ELR (cell line): ENCODE measurements at regions not wholly inside any gene's neighbourhood (a gene's known extent, or its start where the extent isn't known, plus 50 kb on each side); places are given as distances from the start of the nearest gene placed in this dataset.
"Not testable (repeated sequence)": the region's sequence is repeated elsewhere in the genome, so short reads cannot be mapped to it uniquely, and the experiment has no call there.

Experiments used
- DNase-seq: peaks from one replicate; pipeline ENCODE4 v3.0.0-alpha.2; 2015; ENCODE audit warnings: low read depth

GRCh38 chr3:22318325-22318724 is 567.3 kb upstream of the ZNF385D start:
- DNase-seq = no peak

GRCh38 chr3:22319446-22319845 is 568.4 kb upstream of the ZNF385D start:
- peak; percentile 47 for DNase-seq

GRCh38 chr3:22322861-22323260 is 571.9 kb upstream of the ZNF385D start:
- DNase-seq = no peak

- no peak for DNase-seq
Measured at GRCh38 chr3:22326305-22326704, 575.3 kb upstream of the ZNF385D start.

GRCh38 chr3:22334996-22335395 is 584.0 kb upstream of the ZNF385D start:
- no peak for DNase-seq

- DNase-seq = no peak
Measured at GRCh38 chr3:22349215-22349851, 598.3 kb upstream of the ZNF385D start.

- DNase-seq = no peak
Measured at GRCh38 chr3:22351806-22352205, 600.8 kb upstream of the ZNF385D start.

- DNase-seq = no peak
Measured at GRCh38 chr3:22353126-22353525, 602.1 kb upstream of the ZNF385D start.

- DNase-seq = no peak
Measured at GRCh38 chr3:22358334-22358733, 607.3 kb upstream of the ZNF385D start.

GRCh38 chr3:22360164-22360563 is 609.2 kb upstream of the ZNF385D start:
- no peak for DNase-seq

GRCh38 chr3:22360970-22361369 is 610.0 kb upstream of the ZNF385D start:
- DNase-seq = no peak

- DNase-seq = no peak
Measured at GRCh38 chr3:22361521-22361920, 610.5 kb upstream of the ZNF385D start.

GRCh38 chr3:22364851-22365250 is 613.8 kb upstream of the ZNF385D start:
- no peak for DNase-seq

- DNase-seq = no peak
Measured at GRCh38 chr3:22366781-22367180, 615.8 kb upstream of the ZNF385D start.

GRCh38 chr3:22371036-22371435 is 620.0 kb upstream of the ZNF385D start:
- no peak for DNase-seq

- DNase-seq = no peak
Measured at GRCh38 chr3:22371607-22372291, 620.7 kb upstream of the ZNF385D start.

- no peak for DNase-seq
Measured at GRCh38 chr3:22372292-22373062, 621.5 kb upstream of the ZNF385D start.

GRCh38 chr3:22373182-22373581 is 622.2 kb upstream of the ZNF385D start:
- DNase-seq = no peak

- DNase-seq = no peak
Measured at GRCh38 chr3:22373827-22374226, 622.8 kb upstream of the ZNF385D start.

- DNase-seq = peak; percentile 31
Measured at GRCh38 chr3:22377421-22377820, 626.4 kb upstream of the ZNF385D start.

- no peak for DNase-seq
Measured at GRCh38 chr3:22378869-22379268, 627.9 kb upstream of the ZNF385D start.

GRCh38 chr3:22380253-22380652 is 629.2 kb upstream of the ZNF385D start:
- DNase-seq = no peak

GRCh38 chr3:22381564-22381963 is 630.6 kb upstream of the ZNF385D start:
- not testable (repeated sequence) for DNase-seq
